Effector memory CD8-positive, alpha-beta T cell (primary cell): ENCODE measurements at regions not wholly inside any gene's neighbourhood (a gene's known extent, or its start where the extent isn't known, plus 50 kb on each side); places are given as distances from the start of the nearest gene placed in this dataset.

Source experiments
- ATAC-seq: fragments of 150-1000 bp; cut with Tn5 transposase; replicated peaks from 2 replicates; pipeline ENCODE4 v1.10.0; 2021; ENCODE audit warnings: mild to moderate bottlenecking, moderate library complexity
- DNase-seq, 3 experiments: peaks; one replicate each; pipeline ENCODE4 v3.0.0; 2021
- H3K27ac Mint-ChIP-seq, 2 donors: one replicate each; pipeline ENCODE4 v1.8.0; 2022; ENCODE audit warnings: mild to moderate bottlenecking in 2 of 2, mixed read lengths in 2 of 2, moderate library complexity in 2 of 2
- H3K27me3 Mint-ChIP-seq, 2 donors: one replicate each; pipeline ENCODE4 v1.8.0; 2022; ENCODE audit warnings: mixed read lengths in 2 of 2
- H3K36me3 Mint-ChIP-seq: one replicate; pipeline ENCODE4 v1.8.0; 2022; ENCODE audit warnings: mild to moderate bottlenecking, moderate library complexity, mixed read lengths; ENCODE audit not compliant: insufficient read depth
- H3K4me1 Mint-ChIP-seq, 2 donors: one replicate each; pipeline ENCODE4 v1.8.0; 2022; ENCODE audit warnings: low read depth in 2 of 2, mixed read lengths in 2 of 2
- H3K4me3 Mint-ChIP-seq, 2 donors: one replicate each; pipeline ENCODE4 v1.8.0; 2022; ENCODE audit warnings: mild to moderate bottlenecking in 2 of 2, mixed read lengths in 2 of 2, moderate library complexity in 2 of 2
- H3K9me3 Mint-ChIP-seq, 2 donors: one replicate each; pipeline ENCODE4 v1.8.0; 2022; ENCODE audit warnings: mixed read lengths in 2 of 2

DNA sequence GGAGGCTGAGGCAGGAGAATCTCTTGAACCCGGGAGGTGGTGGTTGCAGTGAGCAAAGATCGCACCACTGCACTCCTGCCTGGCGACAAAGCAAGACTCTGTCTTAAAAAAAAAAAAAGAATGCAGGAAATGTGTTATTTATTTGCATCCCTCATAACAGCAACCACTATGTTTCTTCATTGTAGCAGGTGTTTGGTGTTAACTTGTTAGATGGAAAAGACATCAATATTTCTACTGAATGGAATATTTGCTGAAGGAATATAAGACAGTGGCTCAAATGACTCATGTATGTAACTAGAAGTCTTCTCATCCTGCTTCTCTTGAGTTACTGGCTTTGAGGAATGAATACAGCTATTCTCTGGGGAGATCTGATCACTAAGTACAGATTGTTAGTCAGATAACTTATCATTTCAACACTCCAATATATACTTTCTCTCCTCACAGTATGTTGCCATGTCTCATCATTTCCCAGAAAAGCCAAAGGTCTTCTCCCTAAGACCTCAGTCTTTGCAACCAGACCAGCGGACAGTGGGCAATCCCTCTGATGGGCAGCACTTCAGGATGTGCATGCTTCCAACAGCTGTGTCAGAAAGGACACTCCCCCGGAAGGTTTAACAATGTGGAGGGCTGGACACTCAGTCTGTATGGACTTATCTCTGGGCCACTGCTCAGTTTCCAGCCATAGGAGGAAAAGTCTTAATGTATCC lies 104.4 kb upstream of the STK17B start:
- ATAC-seq, result peak; percentile 26
- H3K27me3 Mint-ChIP-seq, result peaks cover 4 to 12% of the 10 kb centered on the region in 2 donors
- peak overlapping the region; percentile 46 to 58 for H3K27ac Mint-ChIP-seq
- H3K4me3 Mint-ChIP-seq, result peak overlapping the region; percentile 56 to 60
- peaks cover 24 to 26% of the 10 kb centered on the region in 2 donors for H3K4me1 Mint-ChIP-seq
- H3K9me3 Mint-ChIP-seq, result no peaks in the 10 kb centered on the region
- no peak for DNase-seq
- H3K36me3 Mint-ChIP-seq, result no peaks in the 10 kb centered on the region

DNA sequence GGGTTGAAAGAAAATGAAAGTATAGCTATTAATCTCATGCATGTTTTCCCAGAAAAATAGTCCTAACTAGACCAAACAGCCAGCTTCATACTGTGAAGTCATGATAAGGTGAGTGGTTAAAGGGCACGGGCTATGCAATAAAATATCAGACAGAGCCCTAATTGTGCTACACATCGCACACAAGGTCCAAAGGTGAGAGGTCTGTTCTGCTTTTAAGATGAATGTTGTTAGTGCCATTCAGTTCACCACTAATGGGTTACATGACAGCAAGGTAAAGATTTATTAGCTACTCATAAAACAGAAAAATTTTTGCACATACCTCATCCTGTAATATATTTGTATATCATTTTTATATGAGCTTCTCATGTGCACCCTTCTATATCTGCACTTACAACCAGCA lies 105.0 kb upstream of the STK17B start:
- DNase-seq (no peak), ATAC-seq (no peak)
- H3K27me3 Mint-ChIP-seq, result peaks cover 4 to 12% of the 10 kb centered on the region in 2 donors
- H3K4me1 Mint-ChIP-seq, result peaks cover 24 to 26% of the 10 kb centered on the region in 2 donors
- H3K9me3 Mint-ChIP-seq, result no peaks in the 10 kb centered on the region
- peak overlapping the region; percentile 46 to 58 for H3K27ac Mint-ChIP-seq
- peak overlapping the region; percentile 56 to 60 for H3K4me3 Mint-ChIP-seq
- H3K36me3 Mint-ChIP-seq, result no peaks in the 10 kb centered on the region

DNA sequence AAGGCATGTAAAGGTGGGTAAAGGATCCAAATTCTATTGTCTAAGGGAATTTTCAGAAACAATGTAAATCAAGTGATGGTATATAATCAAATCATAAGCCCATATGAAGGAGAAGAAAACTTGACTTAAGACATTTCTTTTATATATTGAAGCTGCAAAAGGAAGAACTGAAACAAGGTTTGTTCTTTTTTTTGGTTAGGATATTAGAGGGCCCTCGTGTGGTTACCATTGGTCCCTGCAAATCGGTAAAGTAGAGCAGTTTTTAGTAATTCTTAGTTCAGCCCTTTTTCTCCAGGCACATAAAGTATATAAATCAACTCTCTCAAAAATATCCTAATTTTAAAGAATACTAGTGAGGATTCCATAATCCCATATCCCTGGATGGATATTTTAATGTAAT lies 105.6 kb upstream of the STK17B start:
- Mint-ChIP-seq H3K9me3 (no peaks in the 10 kb centered on the region), H3K27me3 (peaks cover 4 to 12% of the 10 kb centered on the region in 2 donors), H3K4me1 (peaks cover 24 to 26% of the 10 kb centered on the region in 2 donors), H3K27ac (no peak overlapping the region), H3K4me3 (no peak overlapping the region), H3K36me3 (no peaks in the 10 kb centered on the region)
- peak in 2 of 3 experiments; percentile 21 to 42 for DNase-seq
- ATAC-seq, result peak; percentile 74

DNA sequence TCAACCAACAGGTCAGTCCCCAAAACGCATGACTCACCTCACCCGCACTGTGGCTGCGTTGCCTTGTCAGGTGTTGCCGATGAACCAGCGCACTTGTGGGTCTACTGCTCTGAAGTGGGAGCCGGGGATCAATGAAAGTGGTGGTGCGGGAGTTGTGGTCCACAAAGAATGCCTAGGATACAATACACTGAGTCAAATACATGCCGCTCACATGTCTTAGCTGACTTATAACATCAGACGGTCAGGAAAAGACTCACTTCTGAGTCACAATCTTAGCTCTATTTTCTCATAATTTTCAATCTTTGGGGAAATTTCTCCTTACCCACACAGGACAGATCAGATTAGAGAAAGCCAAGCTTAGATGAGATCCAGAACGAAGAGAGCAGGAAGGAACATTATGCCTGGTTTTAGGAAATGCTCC lies 107.1 kb upstream of the STK17B start:
- ATAC-seq (peak; percentile 43), DNase-seq (no peak)
- no peaks in the 10 kb centered on the region for H3K36me3 Mint-ChIP-seq
- no peaks in the 10 kb centered on the region for H3K9me3 Mint-ChIP-seq
- H3K27ac Mint-ChIP-seq, result no peak overlapping the region
- peaks cover 4 to 12% of the 10 kb centered on the region in 2 donors for H3K27me3 Mint-ChIP-seq
- H3K4me1 Mint-ChIP-seq, result peaks cover 24 to 26% of the 10 kb centered on the region in 2 donors
- H3K4me3 Mint-ChIP-seq, result no peak overlapping the region

DNA sequence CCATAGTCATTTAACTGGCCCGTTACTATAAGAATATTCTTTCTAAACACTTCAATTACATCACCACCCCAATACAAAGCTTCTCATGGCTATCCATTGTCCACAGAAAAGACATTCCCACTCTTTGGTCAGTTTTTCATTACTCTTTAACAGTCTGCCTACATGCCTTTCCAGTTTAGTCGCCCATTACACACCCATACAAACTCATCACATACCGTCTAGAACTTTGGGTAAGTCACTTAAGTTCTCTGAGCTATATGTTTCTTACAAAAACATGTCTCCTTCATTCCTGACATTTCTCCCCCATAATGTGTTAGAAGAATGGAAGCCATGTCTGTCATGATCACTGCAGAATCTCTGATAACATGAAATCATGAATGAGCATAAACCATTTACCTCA lies 108.2 kb upstream of the STK17B start:
- peaks cover 4 to 12% of the 10 kb centered on the region in 2 donors for H3K27me3 Mint-ChIP-seq
- H3K36me3 Mint-ChIP-seq, result no peaks in the 10 kb centered on the region
- H3K9me3 Mint-ChIP-seq, result no peaks in the 10 kb centered on the region
- ATAC-seq (no peak), DNase-seq (no peak)
- H3K4me3 Mint-ChIP-seq, result no peak overlapping the region
- H3K27ac Mint-ChIP-seq, result no peak overlapping the region
- peaks cover 19% of the 10 kb centered on the region in 2 donors for H3K4me1 Mint-ChIP-seq

DNA sequence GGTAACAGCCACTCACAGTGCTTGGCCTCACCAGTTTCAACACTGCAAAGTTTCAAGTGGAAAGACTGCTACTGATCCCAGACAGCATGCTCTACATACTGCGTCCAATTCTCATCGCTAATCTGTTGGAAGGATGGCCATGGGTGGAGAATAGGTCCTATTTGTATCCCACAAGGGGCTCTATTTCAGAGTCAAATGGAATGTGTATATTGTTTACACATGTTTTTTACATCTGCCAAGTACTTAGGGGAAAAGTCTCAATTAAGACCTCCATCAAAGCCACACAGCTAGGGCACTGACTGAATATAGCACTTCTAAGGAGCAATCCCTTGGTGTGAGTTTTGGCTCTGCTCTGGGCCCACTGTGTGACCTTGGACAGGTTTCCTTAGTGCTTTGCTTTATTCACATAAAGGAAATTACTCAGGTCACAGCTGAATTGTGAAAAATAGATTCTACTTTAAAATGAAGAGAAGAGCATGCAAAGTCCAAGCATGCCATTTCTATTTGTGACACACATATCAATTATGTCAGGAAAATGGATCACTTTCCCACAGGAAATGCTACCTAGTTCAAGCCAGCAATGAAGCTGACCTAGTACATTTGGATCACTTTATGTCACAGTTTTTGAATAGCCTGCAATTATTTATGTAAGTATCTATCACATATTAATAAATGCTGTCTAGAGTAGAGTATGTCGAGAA lies 112.9 kb upstream of the STK17B start:
- no peak for ATAC-seq
- no peaks in the 10 kb centered on the region for H3K9me3 Mint-ChIP-seq
- H3K27ac Mint-ChIP-seq, result peak overlapping the region in 1 of 2 donors; percentile 7
- H3K4me1 Mint-ChIP-seq, result peaks cover 7 to 16% of the 10 kb centered on the region in 2 donors
- DNase-seq, result no peak
- no peak overlapping the region for H3K4me3 Mint-ChIP-seq
- peaks cover 2 to 7% of the 10 kb centered on the region in 2 donors for H3K27me3 Mint-ChIP-seq
- H3K36me3 Mint-ChIP-seq, result no peaks in the 10 kb centered on the region

DNA sequence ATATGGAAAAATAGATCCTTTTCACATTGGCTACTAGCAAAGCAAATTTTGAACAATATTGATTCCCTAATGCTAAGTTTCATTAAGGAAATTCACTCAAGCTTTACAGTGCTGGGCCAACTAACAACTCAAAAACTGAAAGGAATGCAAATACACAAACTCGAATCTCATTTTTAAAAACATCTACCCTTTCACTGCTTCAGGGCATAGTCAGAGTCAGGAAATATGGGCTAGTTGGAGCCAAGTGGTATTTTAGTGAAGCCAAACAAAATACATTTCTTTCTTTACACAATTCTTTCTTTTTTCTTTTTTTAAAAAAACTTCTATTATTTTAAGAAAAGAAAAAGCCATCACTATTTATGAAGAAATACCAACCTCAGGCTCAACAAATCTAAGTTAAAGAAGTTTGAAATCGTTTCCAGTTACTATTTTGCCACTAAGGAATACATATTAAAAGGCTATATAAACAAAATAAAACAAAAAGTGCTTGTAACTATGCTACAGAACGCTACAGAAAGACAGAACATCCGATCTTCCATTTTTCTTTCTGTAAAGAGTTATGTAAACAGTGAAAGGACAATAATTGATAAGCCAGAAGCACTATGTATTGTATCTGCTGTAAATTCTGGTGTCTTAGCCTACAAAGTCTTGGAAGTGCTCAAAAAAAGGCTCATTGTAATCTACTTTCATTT lies 113.6 kb upstream of the STK17B start:
- Mint-ChIP-seq H3K4me3 (no peak overlapping the region), H3K4me1 (peaks cover 7 to 17% of the 10 kb centered on the region in 2 donors), H3K27ac (no peak overlapping the region), H3K36me3 (no peaks in the 10 kb centered on the region), H3K27me3 (no peaks in the 10 kb centered on the region), H3K9me3 (no peaks in the 10 kb centered on the region)
- no peak for ATAC-seq
- no peak for DNase-seq

DNA sequence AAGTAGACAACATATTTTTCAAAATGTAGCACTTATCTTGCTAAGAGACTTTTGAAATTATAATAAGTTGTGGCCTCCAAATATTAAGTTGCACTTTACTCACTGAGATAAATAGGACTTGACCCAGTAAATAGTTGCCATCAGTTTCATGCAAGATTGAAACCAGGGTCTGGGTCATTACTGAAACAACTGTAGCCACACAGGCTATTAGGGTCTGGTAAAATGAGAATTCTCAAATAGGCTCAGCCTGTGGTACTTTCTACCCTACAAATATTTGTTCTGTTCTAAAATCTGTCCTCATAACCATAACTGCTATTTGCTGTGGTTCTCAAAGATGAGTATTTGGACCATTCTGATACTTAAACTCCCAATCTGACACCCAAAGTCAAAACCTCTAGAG lies 115.4 kb upstream of the STK17B start:
- Mint-ChIP-seq H3K36me3 (no peaks in the 10 kb centered on the region), H3K9me3 (no peaks in the 10 kb centered on the region), H3K27me3 (no peaks in the 10 kb centered on the region), H3K27ac (no peak overlapping the region), H3K4me1 (peaks cover 7 to 18% of the 10 kb centered on the region in 2 donors), H3K4me3 (no peak overlapping the region)
- no peak for DNase-seq
- ATAC-seq, result no peak

DNA sequence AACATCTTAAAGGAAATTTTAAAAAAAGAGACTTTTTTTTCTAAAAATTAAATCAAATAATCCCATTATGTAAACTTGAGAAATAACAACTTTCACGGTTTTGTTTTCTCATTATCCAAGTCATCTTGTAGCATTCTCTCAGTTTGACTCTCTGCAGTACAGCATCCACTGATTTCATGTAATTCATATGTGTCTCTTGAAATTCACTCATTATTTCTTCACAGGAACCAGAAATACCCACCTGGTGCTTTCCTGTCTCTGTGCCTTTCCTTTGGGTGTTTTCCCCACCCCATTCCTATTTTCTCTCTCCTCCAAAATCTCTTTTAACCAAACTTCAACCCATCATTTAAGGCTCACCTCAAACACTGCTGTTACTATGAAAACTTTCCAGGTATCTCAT lies 116.1 kb upstream of the STK17B start:
- ATAC-seq (no peak), DNase-seq (no peak)
- Mint-ChIP-seq H3K4me1 (peaks cover 10 to 23% of the 10 kb centered on the region in 2 donors), H3K36me3 (no peaks in the 10 kb centered on the region), H3K9me3 (no peaks in the 10 kb centered on the region), H3K4me3 (no peak overlapping the region), H3K27me3 (no peaks in the 10 kb centered on the region), H3K27ac (no peak overlapping the region)

DNA sequence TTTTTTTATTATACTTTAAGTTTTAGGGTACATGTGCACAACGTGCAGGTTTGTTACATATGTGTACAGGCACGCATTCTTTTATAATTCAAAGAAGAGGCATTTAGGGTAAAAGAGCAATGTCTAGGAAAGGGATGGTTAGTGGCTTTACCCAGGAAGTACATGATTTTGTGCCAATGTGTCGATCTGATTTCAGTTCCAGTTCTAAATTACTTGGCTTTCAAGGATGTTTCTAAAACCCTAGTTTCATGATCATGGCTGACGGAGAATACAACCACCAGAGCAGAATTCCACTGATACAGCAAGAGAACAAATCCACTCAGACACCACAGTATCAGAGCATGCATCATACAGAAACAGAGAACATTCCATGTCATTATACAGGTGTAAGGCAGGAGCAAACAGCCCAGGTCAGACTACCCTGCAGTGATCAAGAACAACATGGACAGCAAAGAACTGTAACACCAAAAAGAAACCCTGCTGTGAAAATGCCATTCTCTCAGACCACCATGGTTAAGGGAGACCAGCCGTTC lies 116.7 kb upstream of the STK17B start:
- ATAC-seq (peak; percentile 31), DNase-seq (no peak)
- H3K27ac Mint-ChIP-seq, result no peak overlapping the region
- no peaks in the 10 kb centered on the region for H3K36me3 Mint-ChIP-seq
- H3K4me3 Mint-ChIP-seq, result peak overlapping the region in 1 of 2 donors; percentile 10
- H3K4me1 Mint-ChIP-seq, result peaks cover 10 to 28% of the 10 kb centered on the region in 2 donors
- no peaks in the 10 kb centered on the region for H3K9me3 Mint-ChIP-seq
- no peaks in the 10 kb centered on the region for H3K27me3 Mint-ChIP-seq

DNA sequence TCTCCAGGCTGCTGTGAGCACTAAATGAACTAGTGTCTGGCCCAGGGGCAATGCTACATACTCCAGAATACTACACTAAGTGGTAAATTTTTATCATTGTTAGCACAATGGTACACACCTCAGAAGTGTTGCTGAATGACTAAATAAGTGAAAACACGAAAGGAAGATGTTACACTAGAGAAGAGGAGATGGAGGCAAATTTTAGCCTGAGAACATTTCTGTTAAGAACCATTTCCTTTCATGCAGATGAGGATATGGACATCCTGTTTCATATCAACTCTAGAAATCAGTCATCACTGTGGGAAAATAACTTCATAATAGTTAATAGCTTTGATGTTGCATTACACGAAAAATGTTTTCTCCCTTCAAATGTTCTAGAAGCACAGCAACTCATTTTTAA lies 117.6 kb upstream of the STK17B start:
- DNase-seq (no peak), ATAC-seq (no peak)
- no peak overlapping the region for H3K4me3 Mint-ChIP-seq
- H3K27ac Mint-ChIP-seq, result no peak overlapping the region
- H3K27me3 Mint-ChIP-seq, result no peaks in the 10 kb centered on the region
- no peaks in the 10 kb centered on the region for H3K36me3 Mint-ChIP-seq
- no peaks in the 10 kb centered on the region for H3K9me3 Mint-ChIP-seq
- peaks cover 10 to 29% of the 10 kb centered on the region in 2 donors for H3K4me1 Mint-ChIP-seq

DNA sequence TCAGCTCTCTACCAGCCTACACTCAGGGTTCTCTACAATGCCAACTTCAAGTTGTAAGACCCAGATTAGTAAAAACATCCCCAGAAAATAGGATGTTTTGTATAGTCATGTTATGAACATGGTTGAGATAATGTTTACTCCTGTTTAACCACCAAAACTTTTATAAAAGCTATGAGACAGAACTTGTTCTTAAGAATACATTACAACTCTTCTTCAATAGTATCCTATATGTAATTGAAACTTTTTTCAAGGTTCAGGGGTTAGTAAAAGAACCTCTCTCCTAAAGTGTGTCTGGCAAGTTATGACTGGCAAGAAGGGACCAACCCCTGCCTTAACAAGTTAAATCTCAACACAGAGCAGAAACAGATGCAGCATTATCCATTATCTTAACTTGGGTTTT lies 118.8 kb upstream of the STK17B start:
- ATAC-seq (no peak), DNase-seq (no peak)
- Mint-ChIP-seq H3K4me3 (no peak overlapping the region), H3K36me3 (no peaks in the 10 kb centered on the region), H3K27me3 (no peaks in the 10 kb centered on the region), H3K27ac (no peak overlapping the region), H3K4me1 (peaks cover 10 to 29% of the 10 kb centered on the region in 2 donors), H3K9me3 (no peaks in the 10 kb centered on the region)

DNA sequence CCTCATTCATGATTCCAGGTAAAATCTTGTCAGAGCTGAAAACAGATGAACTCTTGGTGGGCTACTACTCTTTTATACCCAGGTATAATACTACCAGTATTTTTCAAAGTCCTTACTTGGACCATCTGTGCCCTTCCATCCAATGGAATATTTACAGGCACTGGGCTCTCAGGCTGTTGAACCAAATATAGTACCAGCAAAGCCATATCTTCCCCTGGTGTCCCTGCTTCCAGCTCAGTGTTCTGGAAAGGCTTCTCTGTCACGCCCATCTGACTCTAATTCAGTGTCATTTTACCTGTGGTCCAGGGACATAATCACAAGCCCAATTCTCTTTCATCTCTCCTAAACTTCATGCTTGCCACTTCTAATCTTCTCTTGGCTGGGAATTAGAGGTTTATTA lies 119.2 kb upstream of the STK17B start:
- Mint-ChIP-seq H3K27me3 (no peaks in the 10 kb centered on the region), H3K4me3 (no peak overlapping the region), H3K9me3 (no peaks in the 10 kb centered on the region), H3K27ac (no peak overlapping the region), H3K36me3 (no peaks in the 10 kb centered on the region), H3K4me1 (peaks cover 10 to 29% of the 10 kb centered on the region in 2 donors)
- DNase-seq, result no peak
- no peak for ATAC-seq
